MM.1S (cell line): ENCODE measurements at regions not wholly inside any gene's neighbourhood (a gene's known extent, or its start where the extent isn't known, plus 50 kb on each side); places are given as distances from the start of the nearest gene placed in this dataset.

ENCODE experiments used
- DNase-seq: peaks from one replicate; pipeline ENCODE4 v3.0.0-alpha.2; 2015
- H2AFZ ChIP-seq: fragments of 300-600 bp; sonication (generic); 2 replicates; pipeline ENCODE4 v1.6.0; 2016; ENCODE audit warnings: antibody characterized with exemption, low read length
- H3F3A ChIP-seq: fragments of 300-600 bp; sonication (generic); 2 replicates; pipeline ENCODE4 v1.6.1; 2016; ENCODE audit warnings: mild to moderate bottlenecking, antibody characterized with exemption, low read length, moderate library complexity, mixed read lengths; ENCODE audit not compliant: insufficient read depth
- H3K27ac ChIP-seq: fragments of 300-600 bp; sonication (generic); 2 replicates; pipeline ENCODE4 v1.5.1; 2016; ENCODE audit warnings: mild to moderate bottlenecking, low read length
- H3K27me3 ChIP-seq: fragments of 300-600 bp; sonication (generic); replicated peaks from 2 replicates; pipeline ENCODE4 v1.6.0; 2016; ENCODE audit warnings: low read length; ENCODE audit not compliant: insufficient read depth
- H3K36me3 ChIP-seq: fragments of 300-600 bp; sonication (generic); replicated peaks from 2 replicates; pipeline ENCODE4 v1.6.1; 2016; ENCODE audit warnings: mild to moderate bottlenecking, low read length, mixed read lengths; ENCODE audit not compliant: insufficient read depth
- H3K4me1 ChIP-seq: fragments of 300-600 bp; sonication (generic); 2 replicates; pipeline ENCODE4 v1.6.1; 2016; ENCODE audit warnings: low read length, mixed read lengths
- H3K4me2 ChIP-seq: fragments of 300-600 bp; sonication (generic); 2 replicates; pipeline ENCODE4 v1.6.0; 2016; ENCODE audit warnings: low read depth, low read length
- H3K4me3 ChIP-seq: fragments of 300-600 bp; sonication (generic); 2 replicates; pipeline ENCODE4 v1.5.1; 2016; ENCODE audit warnings: low read length, mixed read lengths
- H3K79me2 ChIP-seq: fragments of 300-600 bp; sonication (generic); 2 replicates; pipeline ENCODE4 v1.6.1; 2016; ENCODE audit warnings: mixed run types, low read length, mixed read lengths
- H3K9ac ChIP-seq: fragments of 300-600 bp; sonication (generic); 2 replicates; pipeline ENCODE4 v1.6.1; 2016; ENCODE audit warnings: low read length, mixed read lengths
- H3K9me2 ChIP-seq: fragments of 300-600 bp; sonication (generic); replicated peaks from 2 replicates; pipeline ENCODE4 v1.6.1; 2016; ENCODE audit warnings: mild to moderate bottlenecking, low read length, mixed read lengths; ENCODE audit not compliant: insufficient read depth
- H3K9me3 ChIP-seq: fragments of 300-600 bp; sonication (generic); replicated peaks from 2 replicates; pipeline ENCODE4 v1.6.1; 2016; ENCODE audit warnings: mild to moderate bottlenecking, low read length, mixed read lengths; ENCODE audit not compliant: insufficient read depth
- H4K20me1 ChIP-seq: fragments of 300-600 bp; sonication (generic); 2 replicates; pipeline ENCODE4 v1.6.1; 2016; ENCODE audit warnings: mild to moderate bottlenecking, low read length, moderate library complexity, mixed read lengths; ENCODE audit not compliant: insufficient read depth
- EZH2 ChIP-seq: fragments of 300-600 bp; sonication (generic); optimal IDR thresholded peaks from 2 replicates; pipeline ENCODE3; 2017; ENCODE audit warnings: low read depth, mild to moderate bottlenecking, antibody characterized with exemption, low read length, mixed read lengths
- EZH2phosphoT487 ChIP-seq: fragments of 300-600 bp; sonication (generic); IDR thresholded peaks from 2 replicates; pipeline ENCODE4 v1.6.1; 2018; ENCODE audit warnings: antibody characterized with exemption, low read length
- TF ChIP-seq, protein P1 (sequence below): fragments of 300-600 bp; sonication (generic); IDR thresholded peaks from 2 replicates; pipeline ENCODE4 v1.5.1; 2016; ENCODE audit warnings: antibody characterized with exemption, low read length, mixed read lengths

GRCh38 chr12:124205405-124205804 lies 89.5 kb upstream of the RFLNA start:
- Histone ChIP-seq H3K9ac (no peak overlapping the region), H3K27ac (no peak overlapping the region), H3K9me3 (no peaks in the 10 kb centered on the region), H3K4me2 (no peak overlapping the region), H3K36me3 (no peaks in the 10 kb centered on the region), H3K79me2 (no peaks in the 10 kb centered on the region), H3K4me1 (no peaks in the 10 kb centered on the region), H3F3A (no peaks in the 10 kb centered on the region), H4K20me1 (no peaks in the 10 kb centered on the region), H3K9me2 (no peaks in the 10 kb centered on the region), H2AFZ (no peak overlapping the region), H3K4me3 (no peak overlapping the region), H3K27me3 (no peaks in the 10 kb centered on the region)
- TF ChIP-seq EZH2phosphoT487, result no peak
- DNase-seq, result no peak

DNA sequence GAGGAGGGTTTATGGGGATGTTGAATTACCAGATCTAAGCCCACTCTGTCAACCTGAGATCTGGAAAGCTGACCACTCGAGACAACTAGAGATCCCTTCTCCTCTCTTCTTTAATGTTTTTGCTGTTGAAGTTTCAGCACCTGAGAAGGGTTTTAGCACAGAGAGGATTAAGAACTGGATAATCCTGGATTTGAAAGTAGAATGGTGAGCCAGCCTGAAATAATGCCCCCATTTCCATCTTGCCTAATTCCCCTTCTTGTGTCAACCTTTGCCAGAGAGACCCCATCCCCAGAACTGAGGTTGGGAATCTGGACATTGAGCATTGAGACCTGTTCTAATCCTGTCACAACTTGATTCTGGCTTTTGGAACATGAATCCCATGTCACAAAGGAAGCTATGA lies 87.8 kb upstream of the RFLNA start:
- Histone ChIP-seq H3K4me1 (no peaks in the 10 kb centered on the region), H3K36me3 (no peaks in the 10 kb centered on the region), H4K20me1 (no peaks in the 10 kb centered on the region), H3F3A (no peaks in the 10 kb centered on the region), H3K27ac (no peak overlapping the region), H3K4me2 (no peak overlapping the region), H3K9me2 (no peaks in the 10 kb centered on the region), H3K9me3 (no peaks in the 10 kb centered on the region), H3K9ac (no peak overlapping the region), H3K79me2 (no peaks in the 10 kb centered on the region), H2AFZ (no peak overlapping the region), H3K4me3 (no peak overlapping the region), H3K27me3 (no peaks in the 10 kb centered on the region)
- TF ChIP-seq, protein P1, sequence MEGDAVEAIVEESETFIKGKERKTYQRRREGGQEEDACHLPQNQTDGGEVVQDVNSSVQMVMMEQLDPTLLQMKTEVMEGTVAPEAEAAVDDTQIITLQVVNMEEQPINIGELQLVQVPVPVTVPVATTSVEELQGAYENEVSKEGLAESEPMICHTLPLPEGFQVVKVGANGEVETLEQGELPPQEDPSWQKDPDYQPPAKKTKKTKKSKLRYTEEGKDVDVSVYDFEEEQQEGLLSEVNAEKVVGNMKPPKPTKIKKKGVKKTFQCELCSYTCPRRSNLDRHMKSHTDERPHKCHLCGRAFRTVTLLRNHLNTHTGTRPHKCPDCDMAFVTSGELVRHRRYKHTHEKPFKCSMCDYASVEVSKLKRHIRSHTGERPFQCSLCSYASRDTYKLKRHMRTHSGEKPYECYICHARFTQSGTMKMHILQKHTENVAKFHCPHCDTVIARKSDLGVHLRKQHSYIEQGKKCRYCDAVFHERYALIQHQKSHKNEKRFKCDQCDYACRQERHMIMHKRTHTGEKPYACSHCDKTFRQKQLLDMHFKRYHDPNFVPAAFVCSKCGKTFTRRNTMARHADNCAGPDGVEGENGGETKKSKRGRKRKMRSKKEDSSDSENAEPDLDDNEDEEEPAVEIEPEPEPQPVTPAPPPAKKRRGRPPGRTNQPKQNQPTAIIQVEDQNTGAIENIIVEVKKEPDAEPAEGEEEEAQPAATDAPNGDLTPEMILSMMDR, result no peak
- TF ChIP-seq EZH2phosphoT487 (no peak), EZH2 (no peak)
- no peak for DNase-seq

DNA sequence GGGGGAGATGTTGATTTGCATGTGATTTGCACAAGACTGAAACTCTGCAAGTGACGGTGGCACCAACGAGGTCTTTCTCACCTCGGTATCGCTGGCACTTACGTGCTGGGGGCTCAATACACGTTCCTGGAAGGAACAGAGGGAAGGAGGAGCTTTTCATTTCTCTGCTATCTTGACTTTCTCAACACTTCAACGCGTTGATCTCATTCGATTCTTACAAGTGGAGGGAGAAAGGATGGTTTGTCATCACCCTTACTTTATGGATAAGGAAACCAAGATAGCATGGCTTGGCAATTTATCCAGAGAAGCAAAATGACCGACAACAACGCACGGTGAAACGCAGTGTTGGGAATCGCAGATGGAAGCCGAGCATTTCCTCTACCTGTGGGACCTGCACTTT lies 87.3 kb upstream of the RFLNA start:
- Histone ChIP-seq H3K27me3 (no peaks in the 10 kb centered on the region), H3K36me3 (no peaks in the 10 kb centered on the region), H3K79me2 (no peaks in the 10 kb centered on the region), H3K9ac (no peak overlapping the region), H3F3A (no peaks in the 10 kb centered on the region), H3K27ac (no peak overlapping the region), H2AFZ (no peak overlapping the region), H4K20me1 (no peaks in the 10 kb centered on the region), H3K4me3 (no peak overlapping the region), H3K9me3 (no peaks in the 10 kb centered on the region), H3K9me2 (no peaks in the 10 kb centered on the region), H3K4me2 (no peak overlapping the region), H3K4me1 (no peaks in the 10 kb centered on the region)
- TF ChIP-seq EZH2 (no peak), EZH2phosphoT487 (no peak)
- TF ChIP-seq, protein P1, result no peak
- DNase-seq, result no peak

DNA sequence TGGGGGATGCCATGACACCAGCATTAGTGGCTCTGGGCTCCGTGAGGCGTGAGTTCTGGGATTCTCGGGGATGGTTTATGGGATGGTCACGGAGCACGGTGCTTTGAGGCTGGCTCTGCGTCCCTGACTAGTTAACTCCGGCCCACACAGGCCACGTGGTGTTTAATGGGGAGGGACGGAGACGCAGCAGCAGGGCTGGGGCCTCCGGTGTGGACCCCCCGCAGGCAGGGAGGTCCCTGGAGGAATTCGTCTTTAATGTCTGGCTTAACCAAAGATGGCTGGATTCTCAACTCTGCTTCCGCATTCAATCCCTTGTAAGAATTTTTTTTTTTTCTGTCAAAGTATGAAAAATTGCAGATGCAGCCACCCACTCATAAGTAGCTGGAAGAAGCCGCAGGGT lies 86.4 kb upstream of the RFLNA start:
- Histone ChIP-seq H3K4me2 (no peak overlapping the region), H3K9me3 (no peaks in the 10 kb centered on the region), H4K20me1 (no peaks in the 10 kb centered on the region), H3K27ac (no peak overlapping the region), H3K27me3 (no peaks in the 10 kb centered on the region), H2AFZ (no peak overlapping the region), H3K36me3 (no peaks in the 10 kb centered on the region), H3K9me2 (no peaks in the 10 kb centered on the region), H3F3A (no peaks in the 10 kb centered on the region), H3K79me2 (no peaks in the 10 kb centered on the region), H3K4me3 (no peak overlapping the region), H3K4me1 (no peaks in the 10 kb centered on the region), H3K9ac (no peak overlapping the region)
- TF ChIP-seq EZH2, result no peak
- no peak for TF ChIP-seq EZH2phosphoT487
- TF ChIP-seq, protein P1, result no peak
- DNase-seq, result no peak
